OCI-LY3 (cell line): ENCODE measurements at regions not wholly inside any gene's neighbourhood (a gene's known extent, or its start where the extent isn't known, plus 50 kb on each side); places are given as distances from the start of the nearest gene placed in this dataset.

ENCODE experiments used
- H2AFZ ChIP-seq: fragments of 200-600, 300-600 bp; shearing (Covaris generic); 2 replicates; pipeline ENCODE4 v1.6.0; 2014; ENCODE audit warnings: antibody characterized with exemption, low read depth, low read length
- H3K27ac ChIP-seq: fragments of 200-600, 300-600 bp; sonication (generic); 2 replicates; pipeline ENCODE4 v1.5.1; 2014; ENCODE audit warnings: mild to moderate bottlenecking, low read length, moderate library complexity, mixed read lengths
- H3K27me3 ChIP-seq: fragments of 200-600, 300-600 bp; sonication (generic); 2 replicates; pipeline ENCODE4 v1.6.1; 2014; ENCODE audit warnings: low read depth, low read length, mixed read lengths
- H3K36me3 ChIP-seq: fragments of 200-600, 300-600 bp; sonication (generic); replicated peaks from 2 replicates; pipeline ENCODE3; 2014; ENCODE audit warnings: low read depth, low read length, mixed read lengths
- H3K4me1 ChIP-seq: fragments of 300-600, 200-600 bp; sonication (generic); 2 replicates; pipeline ENCODE4 v1.6.1; 2014; ENCODE audit warnings: low read length, mixed read lengths
- H3K4me2 ChIP-seq: fragments of 200-600, 300-600 bp; sonication (generic); 2 replicates; pipeline ENCODE4 v1.6.1; 2014; ENCODE audit warnings: low read length, mixed read lengths
- H3K4me3 ChIP-seq: fragments of 300-600, 200-600 bp; sonication (generic); 2 replicates; pipeline ENCODE4 v1.5.1; 2014; ENCODE audit warnings: antibody characterized with exemption, mild to moderate bottlenecking, low read length, moderate library complexity
- H3K79me2 ChIP-seq: fragments of 300-600, 200-600 bp; shearing (Covaris generic); 2 replicates; pipeline ENCODE4 v1.6.1; 2014; ENCODE audit warnings: mild to moderate bottlenecking, low read length, mixed read lengths
- H3K9ac ChIP-seq: fragments of 300-600, 200-600 bp; shearing (Covaris generic); 2 replicates; pipeline ENCODE4 v1.6.0; 2014; ENCODE audit warnings: mild to moderate bottlenecking, low read length, moderate library complexity
- H3K9me3 ChIP-seq: fragments of 200-600, 300-600 bp; shearing (Covaris generic); 2 replicates; pipeline ENCODE4 v1.6.1; 2014; ENCODE audit warnings: low read length, mixed read lengths; ENCODE audit not compliant: insufficient read depth
- H4K20me1 ChIP-seq: fragments of 200-600, 300-600 bp; sonication (generic); 2 replicates; pipeline ENCODE4 v1.6.1; 2016; ENCODE audit warnings: low read length, mixed read lengths; ENCODE audit not compliant: insufficient read depth
- CTCF ChIP-seq: fragments of 200-600, 300-600 bp; sonication (generic); IDR thresholded peaks from 2 replicates; pipeline ENCODE4 v1.5.1; 2014; ENCODE audit warnings: antibody characterized with exemption, low read length, low read depth
- EZH2phosphoT487 ChIP-seq: fragments of 200-600 bp; shearing (Covaris generic); IDR thresholded peaks from 2 replicates; pipeline ENCODE4 v1.6.1; 2018; ENCODE audit warnings: antibody characterized with exemption, mixed run types, low read depth

DNA sequence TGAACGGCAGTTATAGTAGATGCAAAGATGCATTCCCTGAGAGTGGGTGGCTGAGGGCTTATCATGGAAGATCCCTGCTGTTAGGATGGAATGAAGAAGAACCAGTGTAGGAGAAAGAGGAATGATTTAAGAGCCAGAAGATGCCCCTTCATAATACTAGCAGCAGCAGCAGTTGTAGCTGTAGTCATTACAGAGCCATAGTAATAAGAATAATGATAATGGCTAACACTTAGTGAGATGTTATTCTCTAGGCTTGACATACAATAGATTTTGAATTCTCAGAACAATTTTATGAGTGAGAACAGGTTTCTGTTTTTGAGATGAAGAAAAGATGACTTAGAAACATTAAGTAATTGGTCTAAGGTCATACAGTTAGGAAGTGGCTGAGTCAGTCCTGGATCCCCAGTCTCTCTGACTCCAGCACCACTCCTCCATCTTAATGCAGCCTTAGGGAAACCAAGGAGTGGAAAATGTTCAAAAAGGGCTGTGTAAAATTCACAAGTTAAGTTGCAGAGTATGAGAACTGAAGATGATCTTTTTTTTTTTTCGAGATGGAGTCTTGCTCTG lies 459.4 kb upstream of the SGCD start:
- H3K4me2 ChIP-seq, result no peak overlapping the region
- no peaks in the 10 kb centered on the region for H3K79me2 ChIP-seq
- H3K4me1 ChIP-seq, result no peaks in the 10 kb centered on the region
- no peak overlapping the region for H3K9ac ChIP-seq
- H3K27ac ChIP-seq, result no peak overlapping the region
- H4K20me1 ChIP-seq, result no peaks in the 10 kb centered on the region
- no peak for TF ChIP-seq CTCF
- TF ChIP-seq EZH2phosphoT487, result no peak
- no peak overlapping the region for H3K4me3 ChIP-seq
- no peaks in the 10 kb centered on the region for H3K27me3 ChIP-seq
- H2AFZ ChIP-seq, result no peak overlapping the region
- no peaks in the 10 kb centered on the region for H3K36me3 ChIP-seq
- H3K9me3 ChIP-seq, result no peaks in the 10 kb centered on the region

GRCh38 chr5:155870636-155871035 lies 456.3 kb upstream of the SGCD start:
- H4K20me1 ChIP-seq, result no peaks in the 10 kb centered on the region
- no peak overlapping the region for H3K4me3 ChIP-seq
- H3K36me3 ChIP-seq, result no peaks in the 10 kb centered on the region
- no peak overlapping the region for H3K4me2 ChIP-seq
- H3K27me3 ChIP-seq, result no peaks in the 10 kb centered on the region
- H3K27ac ChIP-seq, result no peak overlapping the region
- H2AFZ ChIP-seq, result no peak overlapping the region
- H3K79me2 ChIP-seq, result no peaks in the 10 kb centered on the region
- no peaks in the 10 kb centered on the region for H3K9me3 ChIP-seq
- H3K9ac ChIP-seq, result no peak overlapping the region
- no peaks in the 10 kb centered on the region for H3K4me1 ChIP-seq
- TF ChIP-seq CTCF, result no peak
- TF ChIP-seq EZH2phosphoT487, result no peak

- Histone ChIP-seq H3K4me3 (no peak overlapping the region), H3K27ac (no peak overlapping the region), H3K36me3 (no peaks in the 10 kb centered on the region), H3K4me1 (no peaks in the 10 kb centered on the region), H3K27me3 (no peaks in the 10 kb centered on the region), H3K9ac (no peak overlapping the region), H2AFZ (no peak overlapping the region), H3K79me2 (no peaks in the 10 kb centered on the region), H3K4me2 (no peak overlapping the region), H4K20me1 (no peaks in the 10 kb centered on the region), H3K9me3 (no peaks in the 10 kb centered on the region)
- TF ChIP-seq EZH2phosphoT487 (no peak), CTCF (no peak)
These were observed 455.3 kb upstream of the SGCD start for GRCh38 chr5:155871623-155872022.

DNA sequence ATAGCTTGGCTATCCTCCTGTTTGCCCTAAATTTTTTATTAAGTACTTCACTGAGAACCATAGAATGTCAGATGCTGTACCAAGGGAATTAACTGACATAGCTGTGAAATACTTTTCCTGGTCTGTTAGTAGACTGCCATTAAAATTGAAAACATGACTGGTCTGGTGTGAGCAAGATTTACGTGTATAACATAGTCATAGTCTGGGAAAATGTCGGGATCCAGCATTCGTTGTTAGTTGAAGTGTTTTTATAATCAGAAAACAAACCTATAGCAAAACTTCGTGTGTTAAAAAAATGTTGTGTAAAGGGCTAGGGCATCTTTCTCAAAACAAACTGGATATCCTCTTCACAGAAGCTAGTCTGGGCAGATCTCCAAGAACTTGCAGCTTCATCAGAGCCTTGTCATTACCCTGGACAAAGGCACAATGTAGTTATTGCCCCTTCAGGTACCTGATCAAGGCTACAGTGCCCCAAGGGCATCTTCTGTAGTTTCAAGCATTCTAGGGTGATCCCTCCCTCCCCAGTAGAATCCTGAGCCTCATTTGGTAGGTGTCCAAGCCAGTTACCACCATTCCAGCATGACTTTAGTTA lies 454.2 kb upstream of the SGCD start:
- Histone ChIP-seq H3K4me3 (no peak overlapping the region), H3K27ac (no peak overlapping the region), H3K9me3 (no peaks in the 10 kb centered on the region), H3K36me3 (no peaks in the 10 kb centered on the region), H3K4me1 (no peaks in the 10 kb centered on the region), H3K9ac (no peak overlapping the region), H4K20me1 (no peaks in the 10 kb centered on the region), H3K4me2 (no peak overlapping the region), H2AFZ (no peak overlapping the region), H3K27me3 (no peaks in the 10 kb centered on the region), H3K79me2 (no peaks in the 10 kb centered on the region)
- TF ChIP-seq CTCF, result no peak
- no peak for TF ChIP-seq EZH2phosphoT487
